IMR-90 (cell line): ENCODE measurements at regions not wholly inside any gene's neighbourhood (a gene's known extent, or its start where the extent isn't known, plus 50 kb on each side); places are given as distances from the start of the nearest gene placed in this dataset.

Experiments used
- ATAC-seq: fragments of 200-7000 bp; cut with Tn5 transposase; 2 replicates; pipeline ENCODE4 v1.9.1; 2020; ENCODE audit warnings: low read depth, mild to moderate bottlenecking, moderate library complexity
- BruUV-seq: library from RNA; stranded (reverse); fragments of 400-500 nt; replicated peaks from 2 replicates; lab custom pipeline; 2021; lab: Mats Ljungman, UMichigan
- CTCF ChIA-PET: fragments of 300-600 bp; formaldehyde crosslinking; extraction: SDS; loops from one replicate; lab custom pipeline; 2021; ENCODE audit warnings: antibody characterized with exemption; lab: Yijun Ruan, JAX
- POLR2A ChIA-PET: fragments of 300-600 bp; sonication (Branson Sonifier 250); formaldehyde crosslinking; loops from one replicate; lab custom pipeline; 2022; ENCODE audit warnings: antibody characterized with exemption; ENCODE audit not compliant: unreplicated experiment; lab: Charles Lee
- DNase-seq: peaks from one replicate; pipeline ENCODE4 v3.0.0; 2013
- H2AFZ ChIP-seq: replicated peaks from 2 replicates; pipeline ENCODE3; 2013; ENCODE audit warnings: low read length, mild to moderate bottlenecking; ENCODE audit not compliant: poor library complexity
- H2AK5ac ChIP-seq: 2 replicates; pipeline ENCODE4 v1.6.1; 2013; ENCODE audit warnings: low read depth, low read length, inconsistent platforms
- H2AK9ac ChIP-seq: replicated peaks from 2 replicates; pipeline ENCODE3; 2013; ENCODE audit warnings: mild to moderate bottlenecking, low read depth, low read length, moderate library complexity; ENCODE audit not compliant: poor library complexity
- H2BK120ac ChIP-seq: 2 replicates; pipeline ENCODE4 v1.6.1; 2013; ENCODE audit warnings: low read depth, low read length, inconsistent platforms
- H2BK15ac ChIP-seq: 3 replicates; pipeline ENCODE4 v1.6.1; 2013; ENCODE audit warnings: low read depth, low read length, inconsistent platforms
- H2BK20ac ChIP-seq: 2 replicates; pipeline ENCODE4 v1.6.1; 2013; ENCODE audit warnings: low read depth, mild to moderate bottlenecking, inconsistent platforms, low read length, moderate library complexity
- H2BK5ac ChIP-seq: 2 replicates; pipeline ENCODE4 v1.6.1; 2013; ENCODE audit warnings: mild to moderate bottlenecking, low read depth, low read length, inconsistent platforms; ENCODE audit not compliant: poor library complexity, severe bottlenecking
- H3K14ac ChIP-seq: replicated peaks from 2 replicates; pipeline ENCODE4 v1.6.1; 2013; ENCODE audit warnings: low read depth, low read length, inconsistent platforms
- H3K18ac ChIP-seq: 2 replicates; pipeline ENCODE4 v1.6.1; 2013; ENCODE audit warnings: low read depth, low read length, control low read depth
- H3K23ac ChIP-seq: 2 replicates; pipeline ENCODE4 v1.6.1; 2013; ENCODE audit warnings: low read depth, low read length, inconsistent platforms
- H3K27ac ChIP-seq: 2 replicates; pipeline ENCODE4 v1.5.1; 2013; ENCODE audit warnings: mild to moderate bottlenecking, control low read depth, low read length; ENCODE audit not compliant: insufficient read depth
- H3K27me3 ChIP-seq: 2 replicates; pipeline ENCODE4 v1.6.1; 2013; ENCODE audit warnings: low read length; ENCODE audit not compliant: control insufficient read depth, insufficient read depth
- H3K36me3 ChIP-seq: 2 replicates; pipeline ENCODE4 v1.6.1; 2013; ENCODE audit warnings: low read length, mixed read lengths; ENCODE audit not compliant: control insufficient read depth, insufficient read depth
- H3K4ac ChIP-seq: 2 replicates; pipeline ENCODE4 v1.6.1; 2013; ENCODE audit warnings: low read depth, low read length, inconsistent platforms
- H3K4me1 ChIP-seq: 2 replicates; pipeline ENCODE4 v1.6.1; 2013; ENCODE audit warnings: low read length, mixed read lengths; ENCODE audit not compliant: control insufficient read depth, insufficient read depth
- H3K4me2 ChIP-seq: 2 replicates; pipeline ENCODE4 v1.6.1; 2013; ENCODE audit warnings: low read depth, mild to moderate bottlenecking, control low read depth, low read length, moderate library complexity
- H3K4me3 ChIP-seq: 2 replicates; pipeline ENCODE4 v1.5.1; 2013; ENCODE audit warnings: low read depth, mild to moderate bottlenecking, control low read depth, low read length, moderate library complexity; ENCODE audit not compliant: insufficient read depth
- H3K56ac ChIP-seq: 2 replicates; pipeline ENCODE4 v1.6.1; 2013; ENCODE audit warnings: low read length, inconsistent platforms; ENCODE audit not compliant: insufficient read depth; ENCODE audit errors: extremely low read depth
- H3K79me1 ChIP-seq, 2 experiments: 2 replicates each; pipeline ENCODE4 v1.6.1; 2013; ENCODE audit warnings: low read length in 2 of 2, inconsistent platforms in 1 of 2, low read depth in 1 of 2
- H3K9ac ChIP-seq: 2 replicates; pipeline ENCODE4 v1.6.1; 2013; ENCODE audit warnings: low read depth, low read length, control low read depth
- H3K9me1 ChIP-seq: 2 replicates; pipeline ENCODE4 v1.6.1; 2013; ENCODE audit warnings: low read length, inconsistent platforms; ENCODE audit not compliant: insufficient read depth
- H3K9me3 ChIP-seq: 2 replicates; pipeline ENCODE4 v1.6.1; 2013; ENCODE audit warnings: low read length; ENCODE audit not compliant: control insufficient read depth, insufficient read depth
- H4K20me1 ChIP-seq: 2 replicates; pipeline ENCODE4 v1.6.1; 2013; ENCODE audit warnings: low read length, inconsistent platforms; ENCODE audit not compliant: insufficient read depth
- H4K5ac ChIP-seq: 2 replicates; pipeline ENCODE4 v1.6.1; 2013; ENCODE audit warnings: mild to moderate bottlenecking, low read depth, low read length, control low read depth
- H4K8ac ChIP-seq, 2 experiments: 2 replicates each; pipeline ENCODE4 v1.6.1; 2013; ENCODE audit warnings: low read depth in 2 of 2, low read length in 2 of 2, control low read depth in 1 of 2, inconsistent platforms in 1 of 2
- H4K91ac ChIP-seq: 2 replicates; pipeline ENCODE4 v1.6.1; 2013; ENCODE audit warnings: low read depth, low read length, inconsistent platforms; ENCODE audit not compliant: insufficient read depth
- BHLHE40 ChIP-seq: fragments of 150-350 bp; IDR thresholded peaks from 2 replicates; pipeline ENCODE4 v1.6.1; 2016; ENCODE audit warnings: mild to moderate bottlenecking, low read depth, low read length
- CEBPB ChIP-seq: IDR thresholded peaks from 2 replicates; pipeline ENCODE4 v1.6.1; 2012; ENCODE audit warnings: low read depth, low read length, improper control_type of control experiment
- CHD1 ChIP-seq: IDR thresholded peaks from 2 replicates; pipeline ENCODE4 v1.6.1; 2012; ENCODE audit warnings: low read depth, low read length, improper control_type of control experiment
- CTCF ChIP-seq: conservative IDR thresholded peaks from 2 replicates; pipeline ENCODE4 v1.5.1; 2012; ENCODE audit warnings: mild to moderate bottlenecking, low read depth, low read length, improper control_type of control experiment
- ELK1 ChIP-seq: fragments of 150-350 bp; IDR thresholded peaks from 2 replicates; pipeline ENCODE4 v1.6.1; 2016; ENCODE audit warnings: low read depth, mild to moderate bottlenecking, low read length, moderate library complexity, borderline replicate concordance
- FOS ChIP-seq: fragments of 150-350 bp; IDR thresholded peaks from 2 replicates; pipeline ENCODE4 v1.6.1; 2016; ENCODE audit warnings: low read depth, low read length
- MAFK ChIP-seq: IDR thresholded peaks from 2 replicates; pipeline ENCODE4 v1.6.1; 2012; ENCODE audit warnings: low read depth, low read length, improper control_type of control experiment
- MAZ ChIP-seq: IDR thresholded peaks from 2 replicates; pipeline ENCODE4 v1.6.1; 2012; ENCODE audit warnings: low read depth, mild to moderate bottlenecking, low read length, improper control_type of control experiment, moderate library complexity, borderline replicate concordance
- MXI1 ChIP-seq: IDR thresholded peaks from 2 replicates; pipeline ENCODE4 v1.6.1; 2012; ENCODE audit warnings: low read depth, mild to moderate bottlenecking, low read length, moderate library complexity, borderline replicate concordance
- NFE2L2 ChIP-seq: fragments of 150-350 bp; IDR thresholded peaks from 2 replicates; pipeline ENCODE4 v1.6.1; 2016; ENCODE audit warnings: low read depth, mild to moderate bottlenecking, low read length
- POLR2A ChIP-seq: IDR thresholded peaks from 2 replicates; pipeline ENCODE4 v1.6.1; 2012; ENCODE audit warnings: mild to moderate bottlenecking, low read depth, low read length
- RAD21 ChIP-seq: IDR thresholded peaks from 2 replicates; pipeline ENCODE4 v1.6.1; 2012; ENCODE audit warnings: low read length, improper control_type of control experiment
- RCOR1 ChIP-seq: IDR thresholded peaks from 2 replicates; pipeline ENCODE4 v1.6.1; 2012; ENCODE audit warnings: mild to moderate bottlenecking, low read length, improper control_type of control experiment; ENCODE audit not compliant: insufficient replicate concordance
- RFX5 ChIP-seq: IDR thresholded peaks from 2 replicates; pipeline ENCODE4 v1.8.0; 2012; ENCODE audit warnings: low read depth, mild to moderate bottlenecking, low read length, moderate library complexity
- SMC3 ChIP-seq: fragments of 150-350 bp; IDR thresholded peaks from 2 replicates; pipeline ENCODE4 v1.6.1; 2016; ENCODE audit warnings: low read depth, mild to moderate bottlenecking, antibody characterized with exemption, low read length, moderate library complexity
- USF2 ChIP-seq: fragments of 150-350 bp; IDR thresholded peaks from 2 replicates; pipeline ENCODE4 v1.6.1; 2017; ENCODE audit warnings: mild to moderate bottlenecking, antibody characterized with exemption, low read length, low read depth
- WGBS, 2 experiments: methylation state at CpG; one replicate each; pipeline versions ENCODE4 v1.1.5 to v1.1.7; 2013; ENCODE audit warnings: missing lambda C conversion rate in 2 of 2; ENCODE audit not compliant: insufficient read length in 1 of 2; ENCODE audit errors: extremely low coverage in 2 of 2; 5-methylcytosine and 5-hydroxymethylcytosine counted together
- dilution Hi-C: fragments of 300-500 bp; cut with HindIII; formaldehyde crosslinking; loops from one replicate; pipeline ENCODE4 v1.14.3; 2018; ENCODE audit warnings: low sequenced_read_pairs; ENCODE audit not compliant: unreplicated experiment
- in situ Hi-C: fragments of 300-500 bp; cut with MboI; formaldehyde crosslinking; loops from 3 replicates; pipeline ENCODE4 v1.14.3; 2019; ENCODE audit warnings: low sequenced_read_pairs, inconsistent platforms, mixed read lengths
- intact Hi-C: fragments of 100-400 bp; cut with micrococcal nuclease; formaldehyde crosslinking; loops from 2 replicates; pipeline ENCODE4 v1.10.0; 2022

- H4K5ac ChIP-seq: no peak overlapping the region
- H2BK15ac ChIP-seq: no peak overlapping the region
- ATAC-seq: no peak
- H2BK120ac ChIP-seq: no peak overlapping the region
- H3K14ac ChIP-seq: no peak overlapping the region
- H3K27me3 ChIP-seq: no peaks in the 10 kb centered on the region
- intact Hi-C loops: no loop called here
- H2AK9ac ChIP-seq: no peak overlapping the region
- dilution Hi-C loops: no loop called here
- no peak overlapping the region for H3K18ac ChIP-seq
- peaks cover 48% of the 10 kb centered on the region for H3K9me3 ChIP-seq
- TF ChIP-seq CTCF: no peak
- TF ChIP-seq RAD21: no peak
- TF ChIP-seq NFE2L2: no peak
- no peak for TF ChIP-seq MAFK
- no peak for TF ChIP-seq FOS
- TF ChIP-seq ELK1: no peak
- TF ChIP-seq RFX5: no peak
- no peak for TF ChIP-seq CEBPB
- TF ChIP-seq CHD1: no peak
- TF ChIP-seq SMC3: no peak
- TF ChIP-seq POLR2A: no peak
- no peak for TF ChIP-seq RCOR1
- no peak for TF ChIP-seq MXI1
- TF ChIP-seq USF2: no peak
- TF ChIP-seq MAZ: no peak
- TF ChIP-seq BHLHE40: no peak
- no peak overlapping the region for H4K91ac ChIP-seq
- H2AK5ac ChIP-seq: no peak overlapping the region
- no peaks in the 10 kb centered on the region for H4K20me1 ChIP-seq
- 50% methylated on average over 2 of the region's 8 CpGs; no CpG with 5 or more reads in 1 of the 2 experiments for WGBS, 2 experiments
- DNase-seq: no peak
- CTCF ChIA-PET: no interaction called here
- BruUV-seq: no TSS peak
- POLR2A ChIA-PET: no interaction called here
- no peak overlapping the region for H3K27ac ChIP-seq
- H3K4me1 ChIP-seq: no peaks in the 10 kb centered on the region
- no peak overlapping the region for H2BK5ac ChIP-seq
- H3K4ac ChIP-seq: no peak overlapping the region
- H3K9ac ChIP-seq: no peak overlapping the region
- no peak overlapping the region for H3K56ac ChIP-seq
- no peaks in the 10 kb centered on the region for H3K79me1 ChIP-seq
- no peak overlapping the region for H3K23ac ChIP-seq
- H4K8ac ChIP-seq: no peak overlapping the region
- no peak overlapping the region for H3K4me2 ChIP-seq
- in situ Hi-C loops: no loop called here
- H2BK20ac ChIP-seq: no peak overlapping the region
- H2AFZ ChIP-seq: no peak overlapping the region
- no peaks in the 10 kb centered on the region for H3K9me1 ChIP-seq
- no peak overlapping the region for H3K4me3 ChIP-seq
- no peaks in the 10 kb centered on the region for H3K36me3 ChIP-seq
These were observed 258.9 kb upstream of the B3GAT1 start for GRCh38 chr11:134670961-134671370.
